HG02763 (cell line): ENCODE measurements at regions not wholly inside any gene's neighbourhood (a gene's known extent, or its start where the extent isn't known, plus 50 kb on each side); places are given as distances from the start of the nearest gene placed in this dataset.

Experiments
- ATAC-seq: cut with Tn5 transposase; IDR thresholded peaks from one replicate; pipeline ENCODE4 v1.9.1; 2021; ENCODE audit warnings: mild to moderate bottlenecking, moderate library complexity; ENCODE audit not compliant: unreplicated experiment

DNA sequence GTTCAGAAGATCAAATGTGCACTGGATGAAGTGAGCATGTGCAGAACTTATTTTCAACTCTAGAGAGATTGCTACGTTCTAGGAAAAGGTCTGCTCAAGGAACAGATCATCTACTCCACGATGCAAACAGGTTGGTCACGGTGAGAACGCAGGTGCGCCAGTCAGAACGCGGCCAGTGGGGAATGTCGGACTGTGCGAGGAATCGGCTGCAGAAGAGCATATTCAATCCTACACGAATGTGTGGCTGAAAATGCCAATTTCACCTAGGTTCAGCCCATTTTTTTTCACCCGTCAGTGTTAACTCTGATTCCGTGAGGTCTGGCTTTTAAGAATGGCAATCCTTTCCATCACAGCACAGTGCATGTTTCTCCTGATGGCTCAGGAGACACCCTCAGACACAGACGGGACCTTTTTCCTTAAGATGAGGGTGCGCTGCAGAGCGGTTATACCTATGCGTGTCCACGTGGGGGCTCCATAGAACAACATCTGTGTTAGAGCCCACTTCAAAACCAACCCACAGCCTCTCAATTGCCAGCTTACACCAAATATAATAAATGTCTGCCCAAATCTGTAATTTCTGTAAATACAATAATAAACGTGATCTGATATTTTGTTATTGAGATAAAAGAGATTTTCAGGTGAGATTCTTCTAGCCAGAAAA, 250.4 kb downstream of the FOXA2 start:
- peak; percentile 74 for ATAC-seq

DNA sequence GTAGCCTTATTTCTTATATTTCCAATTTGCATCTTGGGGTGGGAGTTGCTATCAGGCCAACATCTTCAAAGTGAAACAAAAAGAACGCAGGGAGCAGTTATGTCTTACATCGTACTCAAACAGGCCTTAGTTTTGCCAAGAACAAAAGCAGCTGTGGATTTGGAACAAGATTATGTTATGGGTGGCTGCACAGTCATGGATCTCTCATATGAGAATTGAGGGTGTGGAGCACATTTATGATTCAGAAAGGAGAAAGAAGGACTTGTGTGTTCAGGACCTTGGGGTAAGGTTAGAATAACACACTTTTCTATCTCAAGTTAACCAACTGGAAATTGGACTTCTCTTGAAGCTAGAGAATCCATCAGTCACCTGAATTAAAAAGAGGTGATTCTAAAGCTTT, 259.9 kb downstream of the FOXA2 start:
- ATAC-seq, result no peak

DNA sequence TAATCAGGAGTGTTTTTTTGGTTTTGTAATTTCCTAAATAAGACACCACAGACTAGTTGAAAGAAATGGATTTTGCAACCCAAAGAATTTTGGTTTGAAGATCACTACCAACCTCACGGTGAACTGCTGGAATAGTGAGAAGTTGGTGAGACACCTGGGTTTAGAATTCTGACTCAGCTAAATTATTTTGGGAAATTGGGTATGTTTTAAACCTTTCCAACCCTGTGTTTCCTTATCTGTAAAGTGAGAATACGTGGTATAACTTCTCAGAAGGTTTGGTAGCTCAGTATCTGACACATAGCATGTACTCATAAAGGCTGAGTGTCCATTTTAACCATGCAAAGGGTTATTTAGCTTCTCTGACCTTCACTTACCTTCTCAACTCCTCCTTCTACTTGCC, 261.9 kb downstream of the FOXA2 start:
- ATAC-seq, result no peak

DNA sequence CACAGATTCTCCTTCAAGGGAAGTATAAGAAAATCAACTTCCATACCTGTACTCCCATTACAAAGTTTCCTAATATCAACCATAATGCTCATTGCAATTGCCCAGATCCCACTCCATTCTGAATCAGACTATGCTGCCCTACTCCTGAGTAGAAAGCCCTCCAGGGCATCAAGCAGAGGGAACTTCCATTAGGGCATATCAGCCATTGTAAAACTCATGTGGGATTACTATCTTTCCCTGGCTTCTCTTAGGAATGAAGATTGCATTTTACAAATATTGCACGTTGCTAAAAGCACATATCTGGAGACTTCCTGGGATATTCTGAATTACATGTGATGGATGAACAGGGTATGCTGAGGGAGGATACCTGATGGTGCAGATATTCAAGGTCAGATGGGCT, 263.2 kb downstream of the FOXA2 start:
- no peak for ATAC-seq

DNA sequence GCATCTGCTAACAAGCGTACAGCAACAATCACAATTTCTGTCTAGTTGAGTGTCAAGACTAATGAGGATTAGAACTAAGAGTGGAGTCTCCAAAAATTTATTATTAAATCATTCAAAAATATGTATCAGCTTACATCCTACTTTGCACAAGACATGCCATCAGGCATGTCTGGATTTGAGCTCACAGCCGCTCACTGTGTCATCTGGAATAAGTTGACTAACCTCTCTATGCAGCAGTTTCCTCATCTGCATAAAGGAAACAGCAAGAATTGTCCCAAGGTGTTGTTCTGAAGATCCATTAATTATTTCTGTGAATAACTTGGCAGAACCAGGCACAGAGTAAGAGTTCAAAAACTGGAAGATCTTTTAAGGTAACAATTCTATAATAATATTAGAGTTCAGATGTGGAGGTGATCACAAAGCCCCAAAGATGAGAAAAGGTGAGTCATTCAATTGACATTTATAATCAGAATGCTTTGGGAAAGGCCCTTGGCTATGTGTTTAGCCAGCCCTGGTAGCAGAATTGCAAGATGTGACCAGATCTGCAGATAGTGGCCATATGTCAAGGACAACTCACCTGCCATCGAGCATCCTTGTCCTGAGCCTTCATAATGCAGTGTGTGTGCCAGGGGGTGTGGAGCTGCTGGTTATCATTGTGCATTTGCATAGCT, 264.0 kb downstream of the FOXA2 start:
- no peak for ATAC-seq

DNA sequence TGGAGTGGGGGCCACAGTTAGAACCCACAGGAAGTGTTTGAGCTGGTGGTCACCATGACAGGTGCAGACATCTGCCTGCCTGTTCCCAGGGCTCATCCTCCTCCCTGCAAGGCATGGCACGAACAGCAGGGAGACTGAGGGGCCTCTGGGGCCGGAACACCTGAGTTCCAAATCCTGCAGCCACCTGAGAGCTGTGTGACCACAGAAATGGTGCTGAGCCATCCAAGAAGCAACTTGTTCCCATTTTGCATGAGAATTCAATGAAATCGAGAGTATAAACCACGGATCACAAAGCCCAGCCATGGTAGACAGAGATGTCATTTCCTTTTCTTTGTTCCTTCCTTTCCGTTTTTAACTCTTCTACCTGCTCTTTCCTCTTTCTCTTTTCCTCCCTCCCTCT, 268.6 kb downstream of the FOXA2 start:
- ATAC-seq, result no peak

DNA sequence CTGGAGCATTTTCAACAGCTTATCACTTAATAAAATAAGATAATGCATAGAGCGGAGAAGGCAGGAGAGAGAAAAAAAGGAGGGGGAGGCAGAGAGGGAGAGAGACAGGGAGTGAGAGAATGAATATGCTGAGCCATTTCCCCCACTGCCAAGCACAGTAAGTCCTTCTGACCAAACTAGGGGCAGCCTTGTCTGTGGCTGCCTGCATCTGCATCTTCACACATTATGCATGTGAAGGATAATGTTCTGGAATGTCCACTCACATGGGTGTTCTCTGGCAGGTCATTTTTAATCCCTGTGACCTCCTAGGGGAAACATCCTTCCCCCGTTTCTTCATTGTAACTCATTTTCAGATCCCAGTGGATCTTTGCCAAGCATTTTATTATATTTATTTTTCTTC, 269.3 kb downstream of the FOXA2 start:
- no peak for ATAC-seq

DNA sequence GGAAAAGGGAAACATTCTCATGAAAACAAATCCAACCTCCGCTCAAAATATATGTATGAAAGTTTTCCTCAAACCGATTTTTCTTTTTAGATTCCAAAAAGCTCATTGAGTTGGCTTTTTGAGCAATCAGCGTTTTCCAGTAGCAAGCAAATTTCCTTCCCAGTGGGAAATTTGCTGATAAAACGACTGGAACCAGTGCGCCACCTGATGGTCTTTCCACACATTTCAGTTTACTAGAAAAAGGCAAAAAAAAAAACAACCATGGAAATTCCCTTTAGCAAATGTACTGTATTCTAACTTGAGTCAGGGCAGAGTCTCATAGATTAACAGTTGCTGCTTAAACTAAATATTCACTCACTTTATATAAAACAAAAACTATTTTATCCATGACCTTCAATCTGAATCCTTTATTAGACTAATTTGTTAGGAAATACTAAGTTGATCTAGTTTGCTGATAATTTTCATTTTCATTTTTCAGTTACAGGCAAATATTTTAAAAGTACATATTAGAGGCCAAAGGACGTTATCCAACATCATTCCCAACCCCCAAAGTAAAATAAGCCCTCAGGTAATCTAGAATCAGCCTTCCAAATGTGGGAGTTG, 271.5 kb downstream of the FOXA2 start:
- no peak for ATAC-seq

DNA sequence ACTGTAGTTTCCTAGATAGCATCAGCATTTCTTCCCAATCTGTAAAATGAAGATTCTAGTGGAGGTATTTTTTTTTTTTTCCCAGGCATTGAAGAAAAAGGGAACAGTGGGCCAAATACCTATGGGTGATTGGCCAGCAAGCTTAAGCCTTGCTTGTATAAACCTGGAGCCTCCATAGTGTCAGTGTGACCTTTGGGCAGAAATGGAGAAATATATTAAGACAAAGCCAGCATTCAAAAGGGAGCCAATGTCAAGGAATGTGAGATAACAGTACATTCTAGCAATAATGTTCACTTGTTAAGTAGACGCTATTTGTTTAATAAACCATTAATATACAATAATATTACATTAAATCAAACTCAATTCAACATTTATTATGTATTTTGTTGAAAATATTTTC, 275.4 kb downstream of the FOXA2 start:
- ATAC-seq, result no peak

DNA sequence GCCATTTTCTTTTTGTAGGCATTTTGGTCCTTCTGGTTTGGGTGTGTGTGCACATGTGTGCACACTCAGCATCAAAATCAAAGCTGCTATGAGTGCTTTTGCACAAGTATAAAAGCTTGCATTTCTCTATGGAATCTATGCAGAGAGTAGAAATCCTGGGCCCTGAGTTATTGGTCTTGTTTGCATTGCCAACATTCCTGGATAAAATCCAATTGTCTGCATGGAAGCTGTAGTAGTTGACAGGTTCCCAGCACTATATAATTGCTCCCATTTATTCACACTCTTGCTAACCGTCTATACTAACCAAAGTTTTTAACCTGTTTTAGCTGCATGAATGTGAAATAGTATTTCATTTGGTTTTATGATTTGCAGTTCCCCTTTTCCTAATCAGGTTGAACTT, 277.0 kb downstream of the FOXA2 start:
- ATAC-seq, result no peak

DNA sequence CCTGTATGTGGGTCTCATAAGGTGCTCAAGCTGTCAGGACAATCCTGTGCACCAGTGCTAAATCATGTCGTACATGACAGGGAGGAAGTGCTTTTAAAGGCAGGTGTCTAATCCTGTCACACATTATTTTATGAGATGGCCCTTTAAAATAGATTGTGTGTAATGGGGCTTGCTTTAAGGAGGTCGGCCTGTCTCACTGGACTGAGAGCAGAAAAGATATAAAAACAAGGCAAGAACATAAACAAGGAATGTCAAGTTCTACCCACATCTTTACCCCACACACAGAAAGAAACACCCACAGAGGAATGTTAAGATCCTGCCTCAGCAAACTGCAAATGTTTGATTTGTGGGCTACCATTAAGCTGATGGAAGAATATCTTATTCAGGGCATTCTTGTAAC, 279.0 kb downstream of the FOXA2 start:
- ATAC-seq, result no peak

DNA sequence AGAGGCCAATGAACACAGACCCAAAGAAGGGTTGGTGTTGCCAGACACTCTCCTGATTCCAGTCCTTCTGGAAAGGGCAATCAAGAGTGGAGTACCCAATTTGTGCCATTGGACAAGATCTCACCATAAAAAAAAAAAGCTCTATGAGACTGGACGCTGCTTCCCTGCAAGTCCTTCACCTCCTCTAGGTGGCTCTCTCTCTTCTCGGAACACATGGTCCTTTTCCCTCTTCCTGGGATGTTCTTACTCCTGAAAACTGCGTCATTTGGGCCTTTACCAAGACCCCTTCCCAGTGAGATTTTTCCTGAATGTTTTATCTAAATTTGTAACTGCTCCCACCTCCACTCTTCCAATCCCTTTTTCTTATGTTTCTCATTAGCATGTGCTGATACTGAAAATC, 280.8 kb downstream of the FOXA2 start:
- no peak for ATAC-seq

DNA sequence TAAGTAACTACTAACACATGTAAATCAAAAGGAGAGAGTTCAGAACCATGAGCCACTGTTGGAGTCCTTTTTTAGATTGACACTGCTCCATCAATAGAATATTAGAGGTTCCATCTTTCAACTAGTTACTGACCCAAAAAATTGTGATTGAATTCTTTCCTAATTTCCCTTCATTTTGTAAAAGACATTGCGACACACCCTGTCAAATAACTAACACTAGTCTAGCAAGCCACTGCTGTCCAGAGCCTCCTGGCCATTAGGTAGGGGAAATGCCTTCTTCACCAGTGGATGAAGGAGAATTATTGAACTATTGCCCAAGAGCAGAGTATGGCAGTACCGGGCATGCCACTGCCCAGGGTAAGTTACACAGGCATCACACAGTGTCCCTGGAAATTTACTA, 282.3 kb downstream of the FOXA2 start:
- ATAC-seq, result no peak

DNA sequence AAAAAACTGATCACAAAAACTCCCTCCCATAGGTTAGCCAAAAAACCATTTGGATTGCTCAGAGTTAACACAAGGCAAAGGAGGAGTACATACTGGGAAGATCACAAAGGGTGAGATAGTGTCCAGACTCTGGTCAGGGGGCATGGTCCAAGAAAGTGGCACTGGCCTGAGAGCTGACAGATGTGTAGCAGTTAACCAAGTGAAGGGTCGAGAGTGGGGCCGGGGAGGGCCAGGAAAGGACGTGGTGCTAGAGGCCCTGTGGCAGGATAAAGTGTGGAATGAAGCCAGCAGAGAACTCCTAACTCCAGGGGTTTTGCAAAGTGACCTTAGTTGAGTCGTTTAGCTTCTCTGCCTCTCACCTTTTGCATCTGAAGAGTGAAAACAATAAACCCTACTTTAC, 290.5 kb downstream of the FOXA2 start:
- no peak for ATAC-seq

DNA sequence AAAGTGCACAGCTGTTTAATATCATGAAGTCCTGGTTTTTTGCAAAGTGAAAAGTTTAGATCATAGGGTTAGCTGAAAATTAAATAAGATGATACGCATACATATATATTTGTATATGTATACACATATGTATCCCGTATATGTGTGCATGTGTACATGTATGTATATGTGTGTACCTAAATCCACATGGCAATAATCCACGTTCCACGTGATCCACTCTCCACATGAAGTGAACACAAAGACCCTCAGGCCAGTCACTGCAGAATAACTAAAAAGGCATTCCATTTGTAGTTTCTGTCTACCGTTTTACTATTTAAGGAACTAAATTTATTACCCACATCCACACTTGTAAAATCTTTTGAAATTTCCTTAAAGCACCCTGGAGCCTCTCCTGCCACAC, 294.9 kb downstream of the FOXA2 start:
- no peak for ATAC-seq

DNA sequence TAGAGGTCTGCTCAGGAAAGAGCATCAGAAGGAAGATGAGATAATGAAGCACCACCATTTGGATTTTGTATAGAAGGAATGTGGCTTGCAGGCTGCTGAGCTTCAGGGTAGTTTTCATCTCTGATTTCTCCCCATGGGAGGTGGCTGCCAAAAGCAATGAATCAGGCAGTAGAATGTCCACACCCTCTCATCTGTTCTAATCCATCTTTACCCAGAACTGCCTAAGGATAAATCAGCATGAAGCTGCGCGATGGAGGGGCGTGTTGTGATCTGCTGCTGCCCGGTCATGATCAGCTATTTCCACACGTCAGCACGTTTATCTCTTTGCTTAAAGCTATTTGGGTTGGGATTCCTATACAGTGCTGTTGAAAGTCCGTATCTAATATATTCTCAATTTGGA, 295.4 kb downstream of the FOXA2 start:
- ATAC-seq, result no peak

DNA sequence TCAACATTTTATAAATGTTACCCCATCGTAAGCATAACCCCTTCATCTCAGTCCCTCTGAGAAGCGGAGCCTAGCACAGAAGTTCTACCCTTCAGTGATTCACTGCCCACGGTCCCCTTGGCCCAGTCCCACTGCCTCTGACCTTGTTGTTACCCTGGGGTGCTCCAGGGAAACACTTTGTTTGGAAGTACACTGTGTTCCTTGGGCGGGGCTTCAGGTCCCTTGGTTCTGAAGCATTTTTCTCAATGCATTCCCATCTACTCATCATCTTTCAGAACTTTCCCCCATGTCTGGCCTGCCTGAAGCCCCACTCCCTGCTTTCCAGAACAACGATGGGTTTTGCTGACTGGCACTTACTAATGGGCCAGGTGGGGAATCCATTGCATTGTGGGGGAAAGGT, 296.2 kb downstream of the FOXA2 start:
- ATAC-seq, result no peak

DNA sequence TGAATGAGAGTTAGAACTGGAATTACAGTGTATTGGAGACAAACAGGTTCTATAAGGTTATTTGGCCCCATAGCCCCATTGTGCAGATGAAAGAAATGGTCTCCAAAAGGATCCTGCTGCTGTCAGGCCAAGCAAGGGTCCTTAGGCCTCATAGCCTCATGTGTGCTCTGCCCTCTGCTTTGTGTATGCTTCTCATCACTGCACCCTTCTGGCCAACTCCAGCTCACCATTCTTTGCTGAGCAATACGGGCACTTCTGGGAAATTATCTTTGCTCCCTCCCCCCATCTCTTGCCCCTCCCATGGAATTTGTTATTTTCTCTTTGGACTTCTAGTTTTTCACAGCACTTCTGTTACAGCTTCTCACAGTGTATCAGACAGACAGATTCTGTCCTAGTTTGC, 298.8 kb downstream of the FOXA2 start:
- ATAC-seq, result no peak

DNA sequence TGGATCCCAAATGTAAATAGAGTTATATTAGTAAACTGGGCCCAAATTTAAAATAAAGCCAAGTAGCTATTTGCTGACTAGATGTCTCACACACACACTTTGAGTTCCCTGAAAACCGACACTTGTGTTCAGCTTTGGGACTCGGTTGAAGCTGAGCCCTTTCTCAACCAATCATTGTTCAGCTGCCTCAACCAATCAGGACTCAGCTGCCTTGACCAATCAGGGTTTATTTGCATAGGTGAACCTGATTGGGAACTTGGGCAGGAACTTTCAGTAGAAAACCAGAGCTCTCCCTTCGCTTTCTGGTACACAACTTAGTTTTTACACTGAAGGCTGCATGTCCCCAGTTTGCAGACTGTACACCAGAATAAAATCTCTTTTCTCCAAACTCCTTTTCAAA, 301.7 kb downstream of the FOXA2 start:
- ATAC-seq, result no peak

DNA sequence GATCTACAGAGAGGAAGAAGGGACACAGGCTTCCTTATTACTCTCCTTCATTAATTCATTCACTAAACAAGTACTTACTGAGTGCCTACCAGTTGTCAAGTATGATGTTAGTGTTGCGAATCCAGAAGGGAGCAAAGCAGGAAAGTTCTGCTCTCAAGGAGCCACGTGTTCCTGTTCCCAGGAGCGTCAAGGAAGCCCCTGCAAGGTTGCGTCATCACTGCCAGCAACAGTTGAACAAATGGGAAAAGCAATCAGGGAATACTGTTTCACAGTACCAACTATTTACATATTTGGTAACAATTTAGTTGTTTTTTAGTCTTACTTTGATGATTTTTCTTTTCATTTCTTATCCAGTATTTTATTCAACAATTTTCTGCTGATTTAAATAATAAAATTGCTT, 310.0 kb downstream of the FOXA2 start:
- no peak for ATAC-seq

DNA sequence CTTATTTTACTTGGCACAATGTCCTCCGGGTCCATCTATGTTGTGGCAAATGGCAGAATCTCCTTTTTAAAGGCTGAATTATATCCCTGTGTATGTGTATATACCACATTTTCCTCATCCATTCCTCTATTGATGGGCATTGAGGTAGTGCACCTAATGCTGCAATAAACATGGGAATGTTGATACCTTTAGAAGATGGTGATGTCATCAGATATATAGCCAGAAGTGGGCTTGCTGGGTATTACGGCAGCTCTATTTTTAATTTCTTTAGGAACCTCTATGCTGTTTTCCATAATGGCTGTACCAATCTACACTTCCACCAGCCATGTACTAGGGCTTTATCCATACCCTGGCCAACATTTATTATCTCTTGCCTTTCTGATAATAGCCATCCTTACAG, 315.7 kb downstream of the FOXA2 start:
- no peak for ATAC-seq

DNA sequence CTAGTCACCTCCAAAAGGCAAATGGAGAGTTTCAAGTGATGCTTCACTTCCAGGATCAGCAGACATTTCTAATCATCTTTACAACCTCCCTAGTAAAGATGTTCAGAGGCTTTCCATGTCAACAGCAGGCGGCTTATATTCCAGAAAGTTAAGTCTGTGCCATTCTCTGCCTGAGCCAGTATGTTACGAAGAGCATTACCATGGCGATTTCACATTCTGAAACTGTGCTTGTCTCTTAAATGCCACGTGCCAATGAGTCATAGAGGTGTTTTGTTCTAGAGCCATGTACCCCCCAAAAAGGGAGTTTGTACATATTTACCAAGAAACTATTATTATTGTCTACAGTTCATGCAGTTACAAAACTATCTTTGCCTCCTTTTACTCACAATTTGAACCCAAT, 319.5 kb downstream of the FOXA2 start:
- ATAC-seq, result no peak

DNA sequence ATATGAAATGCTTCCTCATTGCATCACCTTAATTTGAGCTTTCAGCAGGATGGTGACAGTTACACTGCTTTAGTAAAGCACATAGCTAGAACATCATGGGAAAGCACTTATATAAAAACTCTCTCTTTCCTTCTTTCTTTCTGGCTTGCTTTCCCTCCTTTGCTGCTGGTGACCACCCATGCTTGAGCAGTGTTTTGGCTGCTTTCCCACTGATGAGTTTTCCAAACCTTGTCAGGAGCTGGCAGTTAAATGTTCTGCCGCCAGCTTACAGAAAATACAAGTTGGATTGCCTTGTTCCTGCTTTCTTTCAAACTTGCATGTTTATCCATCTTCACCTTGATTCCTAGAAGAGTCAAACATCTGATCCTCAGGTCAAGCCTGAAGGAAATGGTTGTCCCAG, 323.9 kb downstream of the FOXA2 start:
- ATAC-seq, result no peak
